ENCODE measurements at regions not wholly inside any gene's neighbourhood (a gene's known extent, or its start where the extent isn't known, plus 50 kb on each side); places are given as distances from the start of the nearest gene placed in this dataset.
"Not testable (repeated sequence)": the region's sequence is repeated elsewhere in the genome, so short reads cannot be mapped to it uniquely, and the experiment has no call there.

GRCh38 chr9:32004431-32005076 lies 379.9 kb upstream of the ACO1 start:
- no peak for DNase-seq

GRCh38 chr9:32010322-32010721 lies 374.1 kb upstream of the ACO1 start:
- no peak for DNase-seq

- DNase-seq = no peak
Measured at GRCh38 chr9:32011049-32011448, 373.4 kb upstream of the ACO1 start.

- no peak for DNase-seq
Measured at GRCh38 chr9:32015795-32016194, 368.6 kb upstream of the ACO1 start.

- DNase-seq = no peak
Measured at GRCh38 chr9:32045513-32045912, 338.9 kb upstream of the ACO1 start.

- DNase-seq = no peak
Measured at GRCh38 chr9:32067261-32067660, 317.2 kb upstream of the ACO1 start.

- DNase-seq = no peak
Measured at GRCh38 chr9:32069169-32069813, 315.2 kb upstream of the ACO1 start.

- no peak for DNase-seq
Measured at GRCh38 chr9:32069969-32070368, 314.5 kb upstream of the ACO1 start.

GRCh38 chr9:32072570-32072969 lies 311.9 kb upstream of the ACO1 start:
- DNase-seq = no peak

- no peak for DNase-seq
Measured at GRCh38 chr9:32092031-32092430, 292.4 kb upstream of the ACO1 start.

- DNase-seq = no peak
Measured at GRCh38 chr9:32117291-32117690, 267.2 kb upstream of the ACO1 start.

GRCh38 chr9:32128546-32128945 lies 255.9 kb upstream of the ACO1 start:
- no peak for DNase-seq

GRCh38 chr9:32130709-32131108 lies 253.7 kb upstream of the ACO1 start:
- DNase-seq = not testable (repeated sequence)

GRCh38 chr9:32136700-32137339 lies 247.6 kb upstream of the ACO1 start:
- no peak for DNase-seq

- no peak for DNase-seq
Measured at GRCh38 chr9:32142074-32142473, 242.4 kb upstream of the ACO1 start.

GRCh38 chr9:32148553-32148952 lies 235.9 kb upstream of the ACO1 start:
- DNase-seq = not testable (repeated sequence)

GRCh38 chr9:32161209-32161608 lies 223.2 kb upstream of the ACO1 start:
- DNase-seq = no peak

- no peak for DNase-seq
Measured at GRCh38 chr9:32161720-32162119, 222.7 kb upstream of the ACO1 start.

GRCh38 chr9:32166316-32166715 lies 218.1 kb upstream of the ACO1 start:
- not testable (repeated sequence) for DNase-seq

- DNase-seq = no peak
Measured at GRCh38 chr9:32171339-32171738, 213.1 kb upstream of the ACO1 start.

- DNase-seq = no peak
Measured at GRCh38 chr9:32172256-32172655, 212.2 kb upstream of the ACO1 start.

GRCh38 chr9:32177396-32177795 lies 207.0 kb upstream of the ACO1 start:
- no peak for DNase-seq

- DNase-seq = no peak
Measured at GRCh38 chr9:32180597-32180996, 203.8 kb upstream of the ACO1 start.

- no peak for DNase-seq
Measured at GRCh38 chr9:32200241-32200640, 184.2 kb upstream of the ACO1 start.

Measured in cerebellar nuclear complex (tissue), 1 donor.